OCI-M2 (cell line): ENCODE measurements at regions not wholly inside any gene's neighbourhood (a gene's known extent, or its start where the extent isn't known, plus 50 kb on each side); places are given as distances from the start of the nearest gene placed in this dataset.
"Not testable (repeated sequence)": the region's sequence is repeated elsewhere in the genome, so short reads cannot be mapped to it uniquely, and the experiment has no call there.

Experiments
- DNase-seq: peaks from one replicate; lab custom pipeline; 2025; ENCODE audit not compliant: unreplicated experiment; lab: John Stamatoyannopoulos, UW

GRCh38 chr16:5216441-5217080 lies 119.0 kb upstream of the EEF2KMT start:
- DNase-seq: no peak

GRCh38 chr16:5215901-5216300 lies 118.3 kb upstream of the EEF2KMT start:
- no peak for DNase-seq

GRCh38 chr16:5214466-5214865 lies 116.9 kb upstream of the EEF2KMT start:
- DNase-seq: no peak

- DNase-seq: not testable (repeated sequence)
Measured at GRCh38 chr16:5212501-5212900, 114.9 kb upstream of the EEF2KMT start.

- not testable (repeated sequence) for DNase-seq
Measured at GRCh38 chr16:5207862-5208498, 110.4 kb upstream of the EEF2KMT start.

- no peak for DNase-seq
Measured at GRCh38 chr16:5207001-5207523, 109.5 kb upstream of the EEF2KMT start.

- no peak for DNase-seq
Measured at GRCh38 chr16:5206331-5206990, 108.9 kb upstream of the EEF2KMT start.

- DNase-seq: no peak
Measured at GRCh38 chr16:5205361-5206040, 107.9 kb upstream of the EEF2KMT start.

- not testable (repeated sequence) for DNase-seq
Measured at GRCh38 chr16:5203675-5204074, 106.1 kb upstream of the EEF2KMT start.

GRCh38 chr16:5200123-5200522 lies 102.5 kb upstream of the EEF2KMT start:
- no peak for DNase-seq

- DNase-seq: no peak
Measured at GRCh38 chr16:5196204-5196603, 98.6 kb upstream of the EEF2KMT start.

GRCh38 chr16:5193861-5194260 lies 96.3 kb upstream of the EEF2KMT start:
- no peak for DNase-seq

- DNase-seq: no peak
Measured at GRCh38 chr16:5188989-5189352, 91.4 kb upstream of the EEF2KMT start.

GRCh38 chr16:5188318-5188988 lies 90.9 kb upstream of the EEF2KMT start:
- DNase-seq: no peak

GRCh38 chr16:5187402-5187952 lies 89.9 kb upstream of the EEF2KMT start:
- DNase-seq: no peak

- no peak for DNase-seq
Measured at GRCh38 chr16:5186381-5186903, 88.8 kb upstream of the EEF2KMT start.

GRCh38 chr16:5176505-5176904 lies 78.9 kb upstream of the EEF2KMT start:
- DNase-seq: no peak

GRCh38 chr16:5175266-5175665 lies 77.7 kb upstream of the EEF2KMT start:
- DNase-seq: no peak

- no peak for DNase-seq
Measured at GRCh38 chr16:5166486-5166885, 68.9 kb upstream of the EEF2KMT start.

GRCh38 chr16:5165429-5165828 lies 67.8 kb upstream of the EEF2KMT start:
- not testable (repeated sequence) for DNase-seq
